Urothelium cell line (cell line): ENCODE measurements at regions not wholly inside any gene's neighbourhood (a gene's known extent, or its start where the extent isn't known, plus 50 kb on each side); places are given as distances from the start of the nearest gene placed in this dataset.

Source experiments
- DNase-seq: peaks from one replicate; pipeline ENCODE4 v3.0.0; 2011; ENCODE audit warnings: low spot score, mixed read lengths
- FAIRE-seq: peaks from 2 replicates; lab custom pipeline; 2011; peaks lifted over from hg19 to GRCh38; lab: Jason Lieb, UNC

- no peak for DNase-seq
- FAIRE-seq = no peak
These were observed 486.7 kb downstream of the VRK1 start for GRCh38 chr14:97283841-97284240.

GRCh38 chr14:97287956-97288355 is 490.8 kb downstream of the VRK1 start:
- FAIRE-seq (no peak), DNase-seq (no peak)

GRCh38 chr14:97290065-97290464 is 492.9 kb downstream of the VRK1 start:
- FAIRE-seq (no peak), DNase-seq (no peak)

- DNase-seq (no peak), FAIRE-seq (no peak)
These were observed 493.8 kb downstream of the VRK1 start for GRCh38 chr14:97290977-97291376.

GRCh38 chr14:97293659-97294058 is 496.5 kb downstream of the VRK1 start:
- no peak for FAIRE-seq
- no peak for DNase-seq

- FAIRE-seq = no peak
- no peak for DNase-seq
These were observed 498.0 kb downstream of the VRK1 start for GRCh38 chr14:97295108-97295710.

GRCh38 chr14:97296176-97296575 is 499.0 kb downstream of the VRK1 start:
- DNase-seq = no peak
- no peak for FAIRE-seq

- FAIRE-seq (no peak), DNase-seq (no peak)
These were observed 499.9 kb downstream of the VRK1 start for GRCh38 chr14:97297100-97297499.

- DNase-seq (no peak), FAIRE-seq (no peak)
These were observed 501.1 kb downstream of the VRK1 start for GRCh38 chr14:97298331-97298730.

- DNase-seq = no peak
- FAIRE-seq = no peak
These were observed 501.6 kb downstream of the VRK1 start for GRCh38 chr14:97298736-97299135.

GRCh38 chr14:97299661-97300060 is 502.5 kb downstream of the VRK1 start:
- FAIRE-seq (no peak), DNase-seq (no peak)

GRCh38 chr14:97301931-97302559 is 504.9 kb downstream of the VRK1 start:
- FAIRE-seq = no peak

GRCh38 chr14:97306133-97306759 is 509.1 kb downstream of the VRK1 start:
- FAIRE-seq = no peak
- DNase-seq = no peak

More at GRCh38 chr14:97301931-97302559, 504.9 kb downstream of the VRK1 start:
- no peak for DNase-seq

- no peak for FAIRE-seq
- DNase-seq = no peak
These were observed 509.6 kb downstream of the VRK1 start for GRCh38 chr14:97306760-97307246.

- no peak for DNase-seq
- FAIRE-seq = no peak
These were observed 514.2 kb downstream of the VRK1 start for GRCh38 chr14:97311411-97311810.

- DNase-seq (no peak), FAIRE-seq (no peak)
These were observed 515.7 kb downstream of the VRK1 start for GRCh38 chr14:97312910-97313309.

GRCh38 chr14:97315790-97316189 is 518.6 kb downstream of the VRK1 start:
- FAIRE-seq (no peak), DNase-seq (no peak)

- FAIRE-seq (no peak), DNase-seq (no peak)
These were observed 521.2 kb downstream of the VRK1 start for GRCh38 chr14:97318380-97318779.

GRCh38 chr14:97319691-97320090 is 522.5 kb downstream of the VRK1 start:
- FAIRE-seq (no peak), DNase-seq (peak; percentile 8)

- FAIRE-seq = no peak
- DNase-seq = no peak
These were observed 531.6 kb downstream of the VRK1 start for GRCh38 chr14:97328743-97329142.

- no peak for DNase-seq
- no peak for FAIRE-seq
These were observed 532.5 kb downstream of the VRK1 start for GRCh38 chr14:97329701-97330100.

- no peak for DNase-seq
- no peak for FAIRE-seq
These were observed 533.9 kb downstream of the VRK1 start for GRCh38 chr14:97331058-97331457.
